GM12878 (cell line): ENCODE measurements at regions not wholly inside any gene's neighbourhood (a gene's known extent, or its start where the extent isn't known, plus 50 kb on each side); places are given as distances from the start of the nearest gene placed in this dataset.

ENCODE experiments used
- SIX5 ChIP-seq: IDR thresholded peaks from 2 replicates; pipeline ENCODE4 v1.6.1; 2011; ENCODE audit warnings: mild to moderate bottlenecking, low read depth, low read length, moderate library complexity; ENCODE audit not compliant: severe bottlenecking
- ZNF274 ChIP-seq: IDR thresholded peaks from one replicate; pipeline ENCODE4 v1.8.0; 2011; ENCODE audit not compliant: insufficient read length, insufficient read depth
- TF ChIP-seq, protein P1 (sequence below), 3 experiments: IDR thresholded peaks in 2 of 3; conservative IDR thresholded peaks in 1 of 3; 2 replicates each; pipeline ENCODE4 v1.5.1; 2011; ENCODE audit warnings: low read depth in 3 of 3, low read length in 3 of 3, mild to moderate bottlenecking in 3 of 3, control low read depth in 2 of 3, moderate library complexity in 2 of 3, inconsistent platforms in 1 of 3, mixed read lengths in 1 of 3; ENCODE audit not compliant: control insufficient read depth in 2 of 3, insufficient read depth in 1 of 3; ENCODE audit errors: extremely low read depth in 1 of 3

DNA sequence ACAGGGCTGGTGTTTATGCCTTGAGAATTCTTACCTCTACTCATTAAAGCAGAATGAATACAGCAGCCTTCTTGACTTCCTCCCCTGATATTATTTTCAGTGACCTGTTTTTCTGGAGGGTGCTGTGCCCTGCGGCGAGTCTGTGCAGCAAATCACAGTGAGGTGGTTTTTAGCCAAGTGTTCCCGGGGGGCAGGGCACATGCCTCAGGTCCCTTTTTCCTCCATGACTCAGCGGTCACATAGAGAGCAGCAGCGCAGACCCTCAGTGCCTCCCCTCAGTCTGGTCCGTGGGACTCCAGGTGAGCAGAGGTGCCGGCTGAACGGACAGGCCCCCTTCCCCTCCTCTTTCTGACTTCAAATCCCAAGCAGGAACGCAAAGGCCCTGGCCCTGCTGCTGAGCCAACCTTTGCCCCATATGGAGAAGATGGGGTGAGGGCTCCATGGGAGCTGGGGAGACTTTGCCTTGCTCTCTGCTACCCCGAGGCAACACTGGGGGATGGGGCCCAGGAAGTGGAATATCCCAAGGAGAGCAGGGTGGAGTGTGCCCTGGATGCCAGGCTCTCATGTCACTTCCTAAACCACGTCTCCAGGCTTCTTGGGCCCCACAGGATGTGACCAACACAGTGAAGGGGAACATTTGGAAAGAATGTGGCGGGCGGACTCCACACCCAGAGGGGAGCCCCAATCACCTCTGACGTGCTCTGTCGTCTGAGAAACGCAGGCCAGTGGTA, 90.0 kb downstream of the DHRS2 start:
- TF ChIP-seq ZNF274 (no peak), SIX5 (no peak)
- TF ChIP-seq, protein P1, sequence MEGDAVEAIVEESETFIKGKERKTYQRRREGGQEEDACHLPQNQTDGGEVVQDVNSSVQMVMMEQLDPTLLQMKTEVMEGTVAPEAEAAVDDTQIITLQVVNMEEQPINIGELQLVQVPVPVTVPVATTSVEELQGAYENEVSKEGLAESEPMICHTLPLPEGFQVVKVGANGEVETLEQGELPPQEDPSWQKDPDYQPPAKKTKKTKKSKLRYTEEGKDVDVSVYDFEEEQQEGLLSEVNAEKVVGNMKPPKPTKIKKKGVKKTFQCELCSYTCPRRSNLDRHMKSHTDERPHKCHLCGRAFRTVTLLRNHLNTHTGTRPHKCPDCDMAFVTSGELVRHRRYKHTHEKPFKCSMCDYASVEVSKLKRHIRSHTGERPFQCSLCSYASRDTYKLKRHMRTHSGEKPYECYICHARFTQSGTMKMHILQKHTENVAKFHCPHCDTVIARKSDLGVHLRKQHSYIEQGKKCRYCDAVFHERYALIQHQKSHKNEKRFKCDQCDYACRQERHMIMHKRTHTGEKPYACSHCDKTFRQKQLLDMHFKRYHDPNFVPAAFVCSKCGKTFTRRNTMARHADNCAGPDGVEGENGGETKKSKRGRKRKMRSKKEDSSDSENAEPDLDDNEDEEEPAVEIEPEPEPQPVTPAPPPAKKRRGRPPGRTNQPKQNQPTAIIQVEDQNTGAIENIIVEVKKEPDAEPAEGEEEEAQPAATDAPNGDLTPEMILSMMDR (IDR thresholded peaks at IDR 0.05 in 2 of 3, conservative IDR thresholded peaks at IDR 0.05 in 1 of 3; ENCODE audit: control insufficient read depth in 2 of 3, extremely low read depth in 1 of 3, insufficient read depth in 1 of 3, low read depth in 3 of 3, low read length in 3 of 3), result no peak
